Upper lobe of left lung (tissue), 4 donors: ENCODE measurements at regions not wholly inside any gene's neighbourhood (a gene's known extent, or its start where the extent isn't known, plus 50 kb on each side); places are given as distances from the start of the nearest gene placed in this dataset.

ENCODE experiments used
- EP300 ChIP-seq, 4 donors: sonication (generic); formaldehyde crosslinking; IDR thresholded peaks; one replicate each; pipeline ENCODE4 v1.5.1; 2017; ENCODE audit warnings: antibody characterized with exemption in 4 of 4, control low read depth in 2 of 4
- POLR2A ChIP-seq, 4 donors: fragments of 450-650 bp; IDR thresholded peaks; one replicate each; pipeline ENCODE4 v1.5.1; 2016 to 2017; ENCODE audit warnings: antibody characterized with exemption in 4 of 4, mild to moderate bottlenecking in 2 of 4
- POLR2AphosphoS5 ChIP-seq, 2 donors: sonication (generic); formaldehyde crosslinking; IDR thresholded peaks; one replicate each; pipeline ENCODE4 v1.5.1; 2017; ENCODE audit warnings: antibody characterized with exemption in 2 of 2
- TF ChIP-seq, protein P1 (sequence below), 6 experiments: fragments of 450-650 bp in 4 of 6; fragments of 200-600 bp in 2 of 6; sonication (generic) in 2 of 6; IDR thresholded peaks; one replicate each; pipeline ENCODE4 v1.5.1; 2016 to 2019; ENCODE audit warnings: antibody characterized with exemption in 6 of 6

DNA sequence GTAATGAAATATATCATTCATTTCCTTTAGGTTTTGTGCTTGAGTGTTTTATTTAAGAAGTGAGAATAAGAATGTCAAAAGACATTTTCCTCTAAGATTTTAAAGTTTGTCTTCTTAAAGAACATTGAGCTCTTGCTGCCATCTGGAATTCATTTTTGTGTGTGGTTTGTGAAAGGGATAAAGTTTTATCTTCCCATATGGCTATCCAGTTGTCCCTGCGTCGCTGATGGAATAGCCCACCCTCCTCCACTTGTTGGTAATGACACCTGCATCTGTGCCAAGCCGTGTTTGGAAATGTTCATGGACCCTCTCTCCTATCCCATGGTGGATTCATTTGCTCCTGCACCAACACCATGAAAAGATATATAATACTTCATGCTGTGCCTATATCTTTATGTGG is 901.5 kb downstream of the BRD1 start:
- TF ChIP-seq POLR2A (IDR thresholded peaks at IDR 0.05) (no peak), EP300 (IDR thresholded peaks at IDR 0.05) (no peak), POLR2AphosphoS5 (IDR thresholded peaks at IDR 0.05) (no peak)
- TF ChIP-seq, protein P1, sequence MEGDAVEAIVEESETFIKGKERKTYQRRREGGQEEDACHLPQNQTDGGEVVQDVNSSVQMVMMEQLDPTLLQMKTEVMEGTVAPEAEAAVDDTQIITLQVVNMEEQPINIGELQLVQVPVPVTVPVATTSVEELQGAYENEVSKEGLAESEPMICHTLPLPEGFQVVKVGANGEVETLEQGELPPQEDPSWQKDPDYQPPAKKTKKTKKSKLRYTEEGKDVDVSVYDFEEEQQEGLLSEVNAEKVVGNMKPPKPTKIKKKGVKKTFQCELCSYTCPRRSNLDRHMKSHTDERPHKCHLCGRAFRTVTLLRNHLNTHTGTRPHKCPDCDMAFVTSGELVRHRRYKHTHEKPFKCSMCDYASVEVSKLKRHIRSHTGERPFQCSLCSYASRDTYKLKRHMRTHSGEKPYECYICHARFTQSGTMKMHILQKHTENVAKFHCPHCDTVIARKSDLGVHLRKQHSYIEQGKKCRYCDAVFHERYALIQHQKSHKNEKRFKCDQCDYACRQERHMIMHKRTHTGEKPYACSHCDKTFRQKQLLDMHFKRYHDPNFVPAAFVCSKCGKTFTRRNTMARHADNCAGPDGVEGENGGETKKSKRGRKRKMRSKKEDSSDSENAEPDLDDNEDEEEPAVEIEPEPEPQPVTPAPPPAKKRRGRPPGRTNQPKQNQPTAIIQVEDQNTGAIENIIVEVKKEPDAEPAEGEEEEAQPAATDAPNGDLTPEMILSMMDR (IDR thresholded peaks at IDR 0.05): no peak
